PC-3 (cell line): ENCODE measurements at regions not wholly inside any gene's neighbourhood (a gene's known extent, or its start where the extent isn't known, plus 50 kb on each side); places are given as distances from the start of the nearest gene placed in this dataset.

Source experiments
- ATAC-seq: fragments of 200-7000 bp; cut with Tn5 transposase; 2 replicates; pipeline ENCODE4 v1.9.1; 2020; ENCODE audit warnings: mild to moderate bottlenecking, moderate library complexity
- BruUV-seq: library from RNA; stranded (reverse); fragments of 400-500 nt; replicated peaks from 2 replicates; lab custom pipeline; 2021; lab: Mats Ljungman, UMichigan
- CTCF ChIA-PET: fragments of 300-600 bp; sonication (Branson Sonifier 250); formaldehyde crosslinking; loops from one replicate; lab custom pipeline; 2022; ENCODE audit warnings: antibody characterized with exemption; lab: Charles Lee
- POLR2A ChIA-PET: fragments of 300-600 bp; sonication (Branson Sonifier 250); formaldehyde crosslinking; loops from one replicate; lab custom pipeline; 2022; ENCODE audit warnings: antibody characterized with exemption; ENCODE audit not compliant: unreplicated experiment; lab: Charles Lee
- DNase-seq: peaks from one replicate; pipeline ENCODE4 v3.0.0-alpha.2; 2015
- H2AFZ ChIP-seq: fragments of 300-600 bp; sonication (generic); 2 replicates; pipeline ENCODE4 v1.6.0; 2016; ENCODE audit warnings: antibody characterized with exemption, low read length
- H3F3A ChIP-seq: fragments of 300-600 bp; sonication (generic); one replicate; pipeline ENCODE4 v1.6.0; 2017; ENCODE audit warnings: antibody characterized with exemption, low read length, control low read depth, mild to moderate bottlenecking; ENCODE audit not compliant: unreplicated experiment
- H3K27ac ChIP-seq: fragments of 300-600 bp; sonication (generic); 2 replicates; pipeline ENCODE4 v1.5.1; 2016; ENCODE audit warnings: mild to moderate bottlenecking, low read length
- H3K27me3 ChIP-seq: fragments of 300-600 bp; sonication (generic); 2 replicates; pipeline ENCODE4 v1.6.1; 2016; ENCODE audit warnings: low read length, mixed read lengths
- H3K36me3 ChIP-seq: fragments of 300-600 bp; sonication (generic); 2 replicates; pipeline ENCODE4 v1.6.1; 2016; ENCODE audit warnings: low read depth, mixed run types, low read length, mixed read lengths
- H3K4me1 ChIP-seq: fragments of 300-600 bp; sonication (generic); 2 replicates; pipeline ENCODE4 v1.5.1; 2016; ENCODE audit warnings: low read length; ENCODE audit not compliant: insufficient read depth
- H3K4me2 ChIP-seq: fragments of 300-600 bp; sonication (generic); 2 replicates; pipeline ENCODE4 v1.6.0; 2016; ENCODE audit warnings: low read length
- H3K4me3 ChIP-seq: fragments of 300-600 bp; sonication (generic); 2 replicates; pipeline ENCODE4 v1.5.1; 2016; ENCODE audit warnings: mild to moderate bottlenecking, low read length, mixed read lengths
- H3K79me2 ChIP-seq: fragments of 300-600 bp; sonication (generic); 2 replicates; pipeline ENCODE4 v1.6.1; 2017; ENCODE audit warnings: low read length, mixed read lengths
- H3K9ac ChIP-seq: fragments of 300-600 bp; sonication (generic); 2 replicates; pipeline ENCODE4 v1.6.0; 2016; ENCODE audit warnings: mild to moderate bottlenecking, low read length
- H3K9me2 ChIP-seq: fragments of 300-600 bp; sonication (generic); replicated peaks from 2 replicates; pipeline ENCODE4 v1.6.1; 2016; ENCODE audit warnings: mixed run types, low read length, mixed read lengths
- H3K9me3 ChIP-seq: fragments of 300-600 bp; sonication (generic); 2 replicates; pipeline ENCODE4 v1.6.1; 2016; ENCODE audit warnings: low read length, mixed read lengths
- H4K20me1 ChIP-seq: fragments of 300-600 bp; sonication (generic); 2 replicates; pipeline ENCODE4 v1.6.1; 2016; ENCODE audit warnings: low read length, mixed read lengths
- EZH2 ChIP-seq: fragments of 300-600 bp; sonication (generic); IDR thresholded peaks from one replicate; pipeline ENCODE4 v1.6.1; 2017; ENCODE audit warnings: antibody characterized with exemption, mild to moderate bottlenecking, low read length; ENCODE audit not compliant: unreplicated experiment
- EZH2phosphoT487 ChIP-seq: fragments of 300-600 bp; sonication (generic); IDR thresholded peaks from 2 replicates; pipeline ENCODE4 v1.6.1; 2018; ENCODE audit warnings: mild to moderate bottlenecking, antibody characterized with exemption, low read length, borderline replicate concordance
- intact Hi-C: fragments of 100-400 bp; cut with micrococcal nuclease; formaldehyde crosslinking; loops from 2 replicates; pipeline ENCODE4 v1.9.0; 2023
- TF ChIP-seq, protein P1 (sequence below): fragments of 300-600 bp; sonication (generic); conservative IDR thresholded peaks from 2 replicates; pipeline ENCODE4 v1.5.1; 2017; ENCODE audit warnings: antibody characterized with exemption, low read depth, mild to moderate bottlenecking, low read length

DNA sequence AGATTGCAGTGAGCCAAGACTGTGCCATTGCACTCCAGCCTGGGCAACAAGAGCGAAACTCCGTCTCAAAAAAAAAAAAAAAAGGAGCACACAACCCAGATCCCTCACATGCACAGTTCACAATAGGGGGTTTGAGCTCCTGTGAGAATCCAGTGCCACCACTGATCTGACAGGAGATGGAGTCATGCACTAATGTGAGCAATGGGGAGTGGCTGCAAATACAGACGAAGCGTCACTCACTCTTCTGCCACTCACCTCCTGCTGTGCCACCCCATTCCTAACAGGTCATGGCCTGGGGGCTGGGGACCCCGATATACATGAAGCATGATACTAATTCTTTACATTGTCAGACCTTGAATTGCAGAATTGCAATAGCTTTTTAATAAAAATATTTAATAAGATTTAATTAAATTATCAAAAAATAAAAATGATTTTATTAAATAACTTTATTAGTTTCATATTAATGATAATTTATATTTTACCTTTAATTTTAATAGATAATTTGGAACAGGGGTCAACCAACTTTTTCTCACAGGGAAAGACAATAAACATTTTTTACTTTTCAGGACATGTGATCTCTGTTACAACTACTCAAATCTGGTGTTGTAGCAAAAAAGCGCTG is 171.4 kb downstream of the COPRS start:
- Histone ChIP-seq H3K36me3 (no peaks in the 10 kb centered on the region), H3K9me2 (no peaks in the 10 kb centered on the region), H3K4me2 (no peak overlapping the region), H3K9me3 (no peaks in the 10 kb centered on the region), H3K27me3 (no peaks in the 10 kb centered on the region), H3K27ac (no peak overlapping the region), H3K4me3 (no peak overlapping the region), H3F3A (no peaks in the 10 kb centered on the region), H3K79me2 (no peaks in the 10 kb centered on the region), H4K20me1 (no peaks in the 10 kb centered on the region), H2AFZ (no peak overlapping the region), H3K4me1 (no peaks in the 10 kb centered on the region), H3K9ac (no peak overlapping the region)
- no TSS peak for BruUV-seq
- intact Hi-C loops = no loop called here
- peak; percentile 43; the same call in 1 of the 2 replicates for ATAC-seq
- TF ChIP-seq, protein P1, sequence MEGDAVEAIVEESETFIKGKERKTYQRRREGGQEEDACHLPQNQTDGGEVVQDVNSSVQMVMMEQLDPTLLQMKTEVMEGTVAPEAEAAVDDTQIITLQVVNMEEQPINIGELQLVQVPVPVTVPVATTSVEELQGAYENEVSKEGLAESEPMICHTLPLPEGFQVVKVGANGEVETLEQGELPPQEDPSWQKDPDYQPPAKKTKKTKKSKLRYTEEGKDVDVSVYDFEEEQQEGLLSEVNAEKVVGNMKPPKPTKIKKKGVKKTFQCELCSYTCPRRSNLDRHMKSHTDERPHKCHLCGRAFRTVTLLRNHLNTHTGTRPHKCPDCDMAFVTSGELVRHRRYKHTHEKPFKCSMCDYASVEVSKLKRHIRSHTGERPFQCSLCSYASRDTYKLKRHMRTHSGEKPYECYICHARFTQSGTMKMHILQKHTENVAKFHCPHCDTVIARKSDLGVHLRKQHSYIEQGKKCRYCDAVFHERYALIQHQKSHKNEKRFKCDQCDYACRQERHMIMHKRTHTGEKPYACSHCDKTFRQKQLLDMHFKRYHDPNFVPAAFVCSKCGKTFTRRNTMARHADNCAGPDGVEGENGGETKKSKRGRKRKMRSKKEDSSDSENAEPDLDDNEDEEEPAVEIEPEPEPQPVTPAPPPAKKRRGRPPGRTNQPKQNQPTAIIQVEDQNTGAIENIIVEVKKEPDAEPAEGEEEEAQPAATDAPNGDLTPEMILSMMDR = no peak
- no peak for TF ChIP-seq EZH2phosphoT487
- no peak for TF ChIP-seq EZH2
- ChIA-PET POLR2A (interaction anchor here (0.5 kb wide), 1 partner anchor 65 kb away, joined by 3 read pairs; no protein-coding TSS in a partner anchor), CTCF (no interaction called here)
- peak; percentile 40 for DNase-seq

DNA sequence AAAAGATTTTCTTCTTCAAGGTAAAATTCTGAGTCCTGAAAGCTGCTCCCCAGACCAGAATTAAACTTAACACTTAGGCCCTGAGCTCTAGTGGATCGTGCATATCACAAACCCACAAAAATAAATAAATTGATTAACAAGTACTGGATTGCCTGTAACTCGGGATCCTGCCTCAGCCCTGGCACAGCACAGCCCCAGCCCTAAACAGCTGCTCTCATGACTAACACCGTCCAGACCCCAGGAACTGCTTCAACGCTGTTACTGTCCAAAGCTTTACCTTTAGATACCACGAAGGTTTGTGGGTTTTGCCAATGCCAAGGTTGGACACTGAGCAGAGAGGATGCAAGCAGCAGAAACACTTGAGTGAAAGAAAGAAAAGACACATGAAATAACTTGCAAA is 172.5 kb downstream of the COPRS start:
- no peaks in the 10 kb centered on the region for H3K36me3 ChIP-seq
- POLR2A ChIA-PET = no interaction called here
- no peak overlapping the region for H2AFZ ChIP-seq
- no peaks in the 10 kb centered on the region for H3K79me2 ChIP-seq
- H3K4me1 ChIP-seq = no peaks in the 10 kb centered on the region
- H3K4me2 ChIP-seq = no peak overlapping the region
- intact Hi-C loops = no loop called here
- no peak for DNase-seq
- H3K27ac ChIP-seq = no peak overlapping the region
- BruUV-seq = no TSS peak
- no peak overlapping the region for H3K9ac ChIP-seq
- H3K4me3 ChIP-seq = no peak overlapping the region
- TF ChIP-seq EZH2phosphoT487 (no peak), EZH2 (no peak)
- TF ChIP-seq, protein P1 = no peak
- H3K9me3 ChIP-seq = no peaks in the 10 kb centered on the region
- CTCF ChIA-PET = no interaction called here
- no peaks in the 10 kb centered on the region for H3K27me3 ChIP-seq
- no peaks in the 10 kb centered on the region for H3K9me2 ChIP-seq
- H3F3A ChIP-seq = no peaks in the 10 kb centered on the region
- no peak for ATAC-seq
- no peaks in the 10 kb centered on the region for H4K20me1 ChIP-seq

DNA sequence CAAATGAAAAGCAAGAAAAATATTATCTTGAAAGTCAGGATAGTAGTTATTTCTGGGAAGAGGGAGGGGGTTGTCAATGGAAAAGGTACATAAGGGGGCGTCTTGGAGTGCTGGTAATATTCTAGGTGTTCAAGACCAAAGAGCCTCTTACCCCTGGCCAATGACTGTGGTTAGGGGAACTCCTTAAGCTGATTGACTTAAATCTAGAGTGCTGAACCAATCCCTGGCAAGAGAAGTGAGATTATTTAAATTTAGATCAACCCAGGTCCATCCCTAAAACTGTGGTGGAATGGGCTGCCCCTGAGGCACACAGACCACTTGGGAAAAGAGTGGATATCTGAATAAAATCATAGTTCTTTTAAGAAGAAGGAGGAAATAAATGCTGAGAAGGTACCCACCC is 174.1 kb downstream of the COPRS start:
- no peak for DNase-seq
- ChIA-PET POLR2A (no interaction called here), CTCF (no interaction called here)
- no peak for ATAC-seq
- no peak overlapping the region for H3K27ac ChIP-seq
- no peaks in the 10 kb centered on the region for H3K4me1 ChIP-seq
- H3K9me2 ChIP-seq = no peaks in the 10 kb centered on the region
- no peak overlapping the region for H2AFZ ChIP-seq
- no peaks in the 10 kb centered on the region for H4K20me1 ChIP-seq
- intact Hi-C loops = no loop called here
- no peaks in the 10 kb centered on the region for H3K9me3 ChIP-seq
- no peaks in the 10 kb centered on the region for H3K27me3 ChIP-seq
- no peaks in the 10 kb centered on the region for H3K36me3 ChIP-seq
- H3K9ac ChIP-seq = no peak overlapping the region
- H3K79me2 ChIP-seq = no peaks in the 10 kb centered on the region
- H3F3A ChIP-seq = no peaks in the 10 kb centered on the region
- TF ChIP-seq, protein P1 = no peak
- TF ChIP-seq EZH2phosphoT487 (no peak), EZH2 (no peak)
- no peak overlapping the region for H3K4me3 ChIP-seq
- H3K4me2 ChIP-seq = no peak overlapping the region
- no TSS peak for BruUV-seq
